Activated CD8-positive, alpha-beta T cell treated with anti-CD3 and anti-CD28 coated beads, Interleukin-2, amount 10 ng/mL, durations not matched to agents 7 days and 5 days (primary cell): ENCODE measurements at regions not wholly inside any gene's neighbourhood (a gene's known extent, or its start where the extent isn't known, plus 50 kb on each side); places are given as distances from the start of the nearest gene placed in this dataset.

ENCODE experiments used
- ATAC-seq: fragments of 150-1000 bp; cut with Tn5 transposase; one replicate; pipeline ENCODE4 v1.10.0; 2021; ENCODE audit warnings: moderate library complexity
- CTCF ChIA-PET: fragments of 350-600 bp; sonication (Branson Sonifier 250); formaldehyde crosslinking; loops from one replicate; lab custom pipeline; 2021; ENCODE audit warnings: antibody characterized with exemption; lab: Charles Lee
- POLR2A ChIA-PET: fragments of 350-600 bp; sonication (Branson Sonifier 250); formaldehyde crosslinking; loops from one replicate; lab custom pipeline; 2021; ENCODE audit warnings: antibody characterized with exemption; lab: Charles Lee
- DNase-seq: peaks from one replicate; pipeline ENCODE4 v3.0.0-alpha.2; 2020
- H3K27ac Mint-ChIP-seq: one replicate; pipeline ENCODE4 v1.8.0; 2021; ENCODE audit warnings: mild to moderate bottlenecking, mixed read lengths
- H3K27me3 Mint-ChIP-seq: one replicate; pipeline ENCODE4 v1.8.0; 2021; ENCODE audit warnings: low read depth, mixed read lengths
- H3K36me3 Mint-ChIP-seq: one replicate; pipeline ENCODE4 v1.8.0; 2021; ENCODE audit warnings: low read depth, mixed read lengths
- H3K4me1 Mint-ChIP-seq: one replicate; pipeline ENCODE4 v1.8.0; 2021; ENCODE audit warnings: low read depth, mixed read lengths
- H3K4me3 Mint-ChIP-seq: one replicate; pipeline ENCODE4 v1.8.0; 2021; ENCODE audit warnings: mild to moderate bottlenecking, mixed read lengths
- H3K9me3 Mint-ChIP-seq: one replicate; pipeline ENCODE4 v1.8.0; 2022; ENCODE audit warnings: mixed read lengths; ENCODE audit not compliant: insufficient read depth

DNA sequence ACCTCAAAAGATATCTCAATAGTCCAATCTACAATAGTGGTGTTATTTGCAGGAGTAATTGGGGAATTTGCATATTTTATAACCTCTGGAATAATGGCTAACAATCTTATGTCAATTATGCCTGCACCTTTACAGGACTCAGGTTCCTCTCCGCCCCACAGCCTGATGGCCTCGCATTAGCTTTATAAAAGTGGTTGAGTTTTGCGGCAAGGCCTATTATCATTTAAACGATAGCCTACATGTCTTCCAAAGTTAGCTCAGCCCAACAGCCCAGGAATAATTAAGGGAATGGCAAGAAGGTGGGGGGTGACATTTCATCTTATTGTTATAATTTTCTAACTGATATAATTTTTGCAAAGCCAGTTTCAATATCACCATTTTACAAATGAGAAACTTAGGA, 97.3 kb downstream of the RTP4 start:
- Mint-ChIP-seq H3K27me3 (peaks cover 7% of the 10 kb centered on the region), H3K36me3 (no peaks in the 10 kb centered on the region)

DNA sequence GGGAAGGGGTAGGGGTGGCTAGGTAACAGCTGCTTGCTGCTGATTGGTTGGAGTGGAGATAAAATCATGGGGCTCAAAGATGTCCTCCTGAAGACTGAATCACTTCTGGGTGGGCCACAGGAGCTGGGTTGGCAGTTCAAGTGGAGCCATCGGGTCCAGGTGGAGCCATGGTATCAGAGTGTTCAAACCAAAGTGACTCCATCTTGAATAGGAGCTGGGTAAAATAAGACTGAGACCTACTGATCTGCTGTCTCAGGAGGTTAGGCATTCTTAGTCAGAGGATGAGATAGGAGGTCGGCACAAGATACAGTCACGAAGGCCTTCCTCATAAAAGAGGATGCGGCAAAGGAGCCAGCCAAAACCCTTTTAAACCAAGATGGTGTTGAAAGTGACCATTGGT, 96.5 kb downstream of the RTP4 start:
- no peak overlapping the region for H3K4me3 Mint-ChIP-seq
- ChIA-PET CTCF (no interaction called here), POLR2A (interaction anchor here (0.5 kb wide), 1 partner anchor 20 kb away, joined by 3 read pairs; no protein-coding TSS in a partner anchor)
- ATAC-seq = no peak
- DNase-seq = no peak
- H3K9me3 Mint-ChIP-seq = no peaks in the 10 kb centered on the region
- no peak overlapping the region for H3K27ac Mint-ChIP-seq
- no peaks in the 10 kb centered on the region for H3K36me3 Mint-ChIP-seq
- H3K27me3 Mint-ChIP-seq = peaks cover 7% of the 10 kb centered on the region
- no peaks in the 10 kb centered on the region for H3K4me1 Mint-ChIP-seq

More for the DNA sequence above, 97.3 kb downstream of the RTP4 start:
- Mint-ChIP-seq H3K27ac (no peak overlapping the region), H3K4me1 (no peaks in the 10 kb centered on the region), H3K4me3 (no peak overlapping the region), H3K9me3 (no peaks in the 10 kb centered on the region)
- ATAC-seq = no peak
- ChIA-PET CTCF (interaction anchor here (0.7 kb wide), 1 partner anchor 8 kb away, joined by 3 read pairs; no protein-coding TSS in a partner anchor), POLR2A (no interaction called here)
- no peak for DNase-seq

DNA sequence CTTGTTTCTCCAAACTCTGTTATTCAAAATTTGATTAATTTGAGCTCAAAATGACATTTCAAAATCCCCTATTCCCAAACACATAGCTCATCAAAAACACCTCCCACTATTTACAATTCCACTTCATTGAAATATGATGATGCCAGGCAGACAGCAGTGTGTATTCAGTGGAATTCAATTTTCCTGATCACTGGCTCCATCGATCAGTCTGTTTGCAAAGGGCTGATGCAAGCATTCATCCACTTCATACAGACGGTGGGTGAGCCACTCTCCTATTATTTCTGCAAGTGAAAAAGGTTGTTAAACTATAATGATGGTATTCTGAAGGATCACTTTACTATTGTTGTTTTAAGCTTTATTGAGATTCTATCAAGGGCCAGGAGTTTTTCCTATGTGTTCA, 90.7 kb downstream of the RTP4 start:
- CTCF ChIA-PET = no interaction called here
- ATAC-seq = no peak

DNA sequence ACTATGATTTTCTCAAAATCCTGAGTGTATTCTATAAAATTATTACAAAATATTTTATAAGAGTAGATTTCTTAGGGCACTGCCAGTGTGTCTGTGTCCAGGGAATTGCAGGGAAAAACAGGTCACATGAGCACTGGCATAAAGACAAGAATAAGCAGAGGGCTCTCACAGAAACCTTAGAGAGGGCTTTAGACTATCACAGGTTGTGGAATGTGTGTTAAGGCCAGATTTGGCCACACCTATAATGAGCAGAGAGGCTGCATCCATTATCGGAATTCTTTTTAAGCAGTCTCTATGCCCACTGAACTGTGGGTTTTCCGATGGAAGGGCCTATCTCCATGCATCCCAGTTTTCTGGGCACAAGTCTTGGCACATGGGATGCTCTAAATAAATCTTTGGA, 90.2 kb downstream of the RTP4 start:
- POLR2A ChIA-PET = no interaction called here
- Mint-ChIP-seq H3K36me3 (no peaks in the 10 kb centered on the region), H3K27me3 (peaks cover 22% of the 10 kb centered on the region), H3K9me3 (no peaks in the 10 kb centered on the region), H3K27ac (no peak overlapping the region), H3K4me3 (no peak overlapping the region), H3K4me1 (no peaks in the 10 kb centered on the region)
- CTCF ChIA-PET = no interaction called here
- DNase-seq (no peak), ATAC-seq (no peak)

More for the DNA sequence above, 90.7 kb downstream of the RTP4 start:
- Mint-ChIP-seq H3K9me3 (no peaks in the 10 kb centered on the region), H3K36me3 (no peaks in the 10 kb centered on the region), H3K4me1 (no peaks in the 10 kb centered on the region), H3K4me3 (no peak overlapping the region), H3K27me3 (peaks cover 21% of the 10 kb centered on the region), H3K27ac (no peak overlapping the region)
- DNase-seq = no peak
- POLR2A ChIA-PET = no interaction called here

DNA sequence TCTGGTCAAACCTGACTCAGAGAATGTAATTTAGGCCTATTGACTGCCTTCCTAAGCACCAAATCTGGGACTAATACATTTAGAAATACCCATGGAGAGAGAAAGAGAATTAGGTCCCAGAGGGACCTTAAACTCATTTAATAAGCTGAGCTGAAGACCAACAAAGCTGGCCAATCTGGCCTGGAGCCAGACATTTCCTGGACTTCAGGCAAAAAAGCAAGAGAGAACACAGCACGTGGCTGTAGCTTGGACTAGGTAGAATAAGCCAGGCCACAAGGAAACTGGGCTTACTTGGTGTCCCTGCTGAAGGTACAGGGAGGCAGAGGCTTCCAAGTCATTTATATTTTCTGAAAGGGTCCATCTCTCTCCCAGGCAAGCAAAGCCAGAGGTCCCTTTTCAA, 88.1 kb downstream of the RTP4 start:
- DNase-seq (no peak), ATAC-seq (no peak)
- Mint-ChIP-seq H3K4me3 (no peak overlapping the region), H3K9me3 (no peaks in the 10 kb centered on the region), H3K4me1 (no peaks in the 10 kb centered on the region), H3K27me3 (peaks cover 18% of the 10 kb centered on the region), H3K36me3 (no peaks in the 10 kb centered on the region), H3K27ac (no peak overlapping the region)
- POLR2A ChIA-PET = no interaction called here
- CTCF ChIA-PET = interaction anchor here (1.5 kb wide), 1 partner anchor 223 kb away, joined by 5 read pairs; no protein-coding TSS in a partner anchor

DNA sequence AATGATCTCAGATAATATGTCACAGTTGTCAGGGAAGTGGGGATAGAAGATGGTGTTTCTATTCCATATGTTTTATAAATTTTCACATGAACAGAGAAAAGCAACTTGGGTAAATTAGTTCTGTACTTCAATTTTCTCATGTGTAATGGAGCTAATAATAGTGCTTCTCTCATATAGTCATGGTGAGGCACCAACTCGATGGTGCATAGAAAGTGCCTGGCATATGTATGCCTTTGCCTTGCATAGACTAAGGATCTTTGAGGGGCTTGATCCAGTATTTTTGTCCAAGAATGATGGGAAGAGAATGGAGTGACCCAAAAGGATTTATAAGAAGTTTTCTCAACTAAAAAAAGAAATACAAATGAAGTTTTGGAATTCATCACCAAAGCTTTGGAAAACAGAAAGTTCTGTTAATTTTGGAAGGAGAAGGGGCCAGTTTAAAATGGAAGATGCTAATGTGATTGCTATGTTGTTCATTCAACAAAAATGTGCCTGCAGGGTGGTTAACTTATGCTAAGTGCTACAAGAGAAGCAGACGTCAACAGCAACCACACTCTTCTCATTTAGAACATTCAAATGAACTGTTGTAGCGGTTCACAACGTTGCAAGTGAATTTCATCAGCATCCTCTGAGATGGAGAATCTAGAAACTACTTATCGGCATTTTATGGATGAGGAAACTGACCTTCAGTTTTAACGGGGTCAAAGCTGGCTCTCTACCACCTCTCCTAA, 86.1 kb downstream of the RTP4 start:
- no peaks in the 10 kb centered on the region for H3K36me3 Mint-ChIP-seq
- no peak overlapping the region for H3K4me3 Mint-ChIP-seq
- no peak for DNase-seq
- no peaks in the 10 kb centered on the region for H3K4me1 Mint-ChIP-seq
- no peaks in the 10 kb centered on the region for H3K9me3 Mint-ChIP-seq
- ChIA-PET CTCF (interaction anchor here (0.7 kb wide), 1 partner anchor 172 kb away, joined by 4 read pairs; no protein-coding TSS in a partner anchor), POLR2A (no interaction called here)
- H3K27ac Mint-ChIP-seq = no peak overlapping the region
- ATAC-seq = no peak
- peaks cover 18% of the 10 kb centered on the region for H3K27me3 Mint-ChIP-seq

DNA sequence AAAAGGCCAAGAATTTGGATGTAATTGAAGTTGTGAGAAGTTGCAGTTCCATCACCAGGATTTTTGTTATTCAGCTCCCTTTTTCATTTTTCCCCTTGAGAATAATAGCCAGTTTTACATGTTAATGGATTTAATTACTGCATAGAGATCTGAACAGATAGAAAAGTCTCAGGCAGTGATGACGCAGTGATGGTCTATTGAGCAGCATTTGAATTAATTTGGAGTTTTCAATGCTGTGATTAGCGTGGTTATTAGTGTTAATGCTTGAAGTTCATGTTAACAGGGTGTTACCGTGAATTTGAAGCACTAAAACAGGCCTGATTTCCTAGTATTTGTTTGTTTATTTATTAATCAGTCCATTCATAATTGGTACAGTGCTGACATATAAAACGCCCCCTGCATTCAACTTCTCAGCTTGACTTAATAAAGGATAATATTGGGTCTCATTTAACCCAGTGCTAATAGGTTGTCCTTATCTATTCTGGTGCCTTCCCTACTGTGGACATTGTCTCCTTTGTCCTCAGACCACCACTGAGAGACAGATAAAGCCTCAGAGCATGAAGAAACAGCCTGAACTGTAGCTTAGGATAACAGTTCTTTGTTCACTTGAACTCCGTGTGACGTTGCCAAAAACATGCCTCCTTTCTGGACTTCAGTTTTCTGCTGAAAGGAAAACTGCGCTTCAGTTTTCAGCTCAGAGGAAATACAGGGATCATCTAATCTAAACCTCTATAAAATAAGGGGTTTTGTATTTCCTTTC, 82.4 kb downstream of the RTP4 start:
- ChIA-PET POLR2A (no interaction called here), CTCF (interaction anchor here (1.0 kb wide), 1 partner anchor 165 kb away, joined by 4 read pairs; no protein-coding TSS in a partner anchor)
- Mint-ChIP-seq H3K4me3 (no peak overlapping the region), H3K9me3 (no peaks in the 10 kb centered on the region), H3K27me3 (peaks cover 6% of the 10 kb centered on the region), H3K4me1 (no peaks in the 10 kb centered on the region), H3K36me3 (no peaks in the 10 kb centered on the region), H3K27ac (no peak overlapping the region)
- ATAC-seq (no peak), DNase-seq (no peak)

DNA sequence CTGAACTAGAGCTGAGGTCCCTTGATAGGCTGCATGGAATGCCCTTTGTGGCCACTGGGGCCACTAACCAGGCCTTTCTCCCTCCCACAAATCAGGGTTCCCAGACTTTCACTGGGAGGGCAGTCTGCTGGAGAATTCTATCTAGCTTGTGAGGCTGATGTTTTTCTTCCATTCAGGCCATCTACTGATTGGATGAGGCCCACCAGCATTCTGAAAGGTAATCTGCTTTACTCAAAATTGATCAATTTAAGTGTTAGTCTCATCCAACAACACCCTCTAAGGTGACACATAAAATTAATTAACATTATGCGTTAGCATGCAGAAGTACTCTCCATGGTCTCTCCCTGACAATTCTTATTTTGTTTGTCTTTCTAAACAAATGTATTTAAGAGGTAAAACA, 80.5 kb downstream of the RTP4 start:
- DNase-seq = no peak
- no peaks in the 10 kb centered on the region for H3K9me3 Mint-ChIP-seq
- no peak overlapping the region for H3K4me3 Mint-ChIP-seq
- CTCF ChIA-PET = no interaction called here
- peaks cover 2% of the 10 kb centered on the region for H3K27me3 Mint-ChIP-seq
- H3K36me3 Mint-ChIP-seq = no peaks in the 10 kb centered on the region
- POLR2A ChIA-PET = interaction anchor here (0.9 kb wide), 1 partner anchor 129 kb away, joined by 3 read pairs; no protein-coding TSS in a partner anchor
- no peak overlapping the region for H3K27ac Mint-ChIP-seq
- ATAC-seq = no peak
- no peaks in the 10 kb centered on the region for H3K4me1 Mint-ChIP-seq

DNA sequence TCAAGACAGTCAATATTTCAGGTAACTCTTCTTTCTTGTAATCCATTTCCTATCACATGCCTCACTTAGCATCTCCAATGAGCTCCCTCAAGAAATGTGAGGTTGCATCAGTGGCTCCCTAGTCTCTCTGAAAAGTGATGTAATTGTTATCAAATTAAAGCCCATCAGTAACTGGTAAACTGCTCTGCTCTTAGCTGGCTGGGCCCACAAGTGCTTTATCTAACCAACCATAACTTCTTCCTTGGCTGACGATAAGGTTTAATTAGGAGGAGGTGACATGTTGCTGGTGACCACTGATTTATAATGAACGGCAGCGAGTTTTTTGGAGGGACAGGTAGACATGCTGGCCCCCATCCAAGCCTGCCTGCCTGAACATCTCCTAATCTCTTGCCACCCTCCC, 79.6 kb downstream of the RTP4 start:
- ChIA-PET CTCF (interaction anchor here (1.5 to 2.3 kb wide), 2 partner anchors 128 to 131 kb away, joined by 3 to 7 read pairs; no protein-coding TSS in a partner anchor), POLR2A (interaction anchor here (0.9 kb wide), 1 partner anchor 128 kb away, joined by 3 read pairs; no protein-coding TSS in a partner anchor)
- H3K4me1 Mint-ChIP-seq = no peaks in the 10 kb centered on the region
- peaks cover 4% of the 10 kb centered on the region for H3K27me3 Mint-ChIP-seq
- no peak overlapping the region for H3K4me3 Mint-ChIP-seq
- ATAC-seq = no peak
- no peaks in the 10 kb centered on the region for H3K36me3 Mint-ChIP-seq
- DNase-seq = no peak
- H3K9me3 Mint-ChIP-seq = no peaks in the 10 kb centered on the region
- no peak overlapping the region for H3K27ac Mint-ChIP-seq

DNA sequence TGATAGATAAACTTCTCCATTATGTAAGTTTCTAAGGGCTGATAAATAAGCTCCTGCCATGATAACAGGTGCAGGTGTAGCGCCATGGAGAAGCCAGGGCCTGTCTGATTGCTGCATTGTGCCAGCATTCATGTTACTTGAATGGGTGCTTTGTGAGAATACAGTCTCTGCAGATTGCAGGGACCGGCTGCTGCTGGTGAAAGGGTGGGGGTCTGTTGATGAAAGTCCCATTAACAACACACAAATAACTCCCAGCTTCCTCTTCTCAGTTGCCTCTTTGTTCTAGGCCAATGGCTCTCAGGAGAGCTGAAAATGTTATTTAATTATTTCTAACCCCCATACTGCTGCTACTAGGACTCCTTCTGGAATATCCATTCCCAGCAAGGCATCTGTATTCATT, 77.2 kb downstream of the RTP4 start:
- no peak overlapping the region for H3K27ac Mint-ChIP-seq
- no peak for DNase-seq
- CTCF ChIA-PET = no interaction called here
- peaks cover 4% of the 10 kb centered on the region for H3K27me3 Mint-ChIP-seq
- H3K4me3 Mint-ChIP-seq = no peak overlapping the region
- ATAC-seq = no peak
- H3K9me3 Mint-ChIP-seq = no peaks in the 10 kb centered on the region
- H3K4me1 Mint-ChIP-seq = no peaks in the 10 kb centered on the region
- no peaks in the 10 kb centered on the region for H3K36me3 Mint-ChIP-seq
- POLR2A ChIA-PET = no interaction called here

DNA sequence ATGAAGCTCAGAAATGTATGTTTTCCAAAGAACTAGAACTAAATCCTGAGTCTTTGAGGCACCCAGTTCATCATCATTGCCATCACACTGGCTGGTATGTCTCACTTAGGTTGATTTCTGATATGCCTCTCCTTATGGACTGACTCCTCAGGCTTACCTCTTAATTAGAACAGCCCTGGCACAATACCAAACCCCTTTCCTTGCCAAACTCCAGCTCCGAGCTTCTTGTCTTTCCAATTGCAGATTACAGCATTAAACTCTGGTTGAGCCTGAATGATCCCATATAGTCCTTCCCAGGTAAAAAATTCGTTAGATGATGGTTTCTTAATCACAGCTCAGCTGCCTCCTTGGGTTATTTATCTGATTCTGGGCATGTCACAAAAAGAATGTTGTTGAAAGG, 66.3 kb downstream of the RTP4 start:
- DNase-seq (no peak), ATAC-seq (no peak)
- H3K27me3 Mint-ChIP-seq = peaks cover 13% of the 10 kb centered on the region
- CTCF ChIA-PET = no interaction called here
- no peak overlapping the region for H3K4me3 Mint-ChIP-seq
- H3K9me3 Mint-ChIP-seq = no peaks in the 10 kb centered on the region
- no peaks in the 10 kb centered on the region for H3K4me1 Mint-ChIP-seq
- POLR2A ChIA-PET = no interaction called here
- H3K27ac Mint-ChIP-seq = no peak overlapping the region
- H3K36me3 Mint-ChIP-seq = no peaks in the 10 kb centered on the region

DNA sequence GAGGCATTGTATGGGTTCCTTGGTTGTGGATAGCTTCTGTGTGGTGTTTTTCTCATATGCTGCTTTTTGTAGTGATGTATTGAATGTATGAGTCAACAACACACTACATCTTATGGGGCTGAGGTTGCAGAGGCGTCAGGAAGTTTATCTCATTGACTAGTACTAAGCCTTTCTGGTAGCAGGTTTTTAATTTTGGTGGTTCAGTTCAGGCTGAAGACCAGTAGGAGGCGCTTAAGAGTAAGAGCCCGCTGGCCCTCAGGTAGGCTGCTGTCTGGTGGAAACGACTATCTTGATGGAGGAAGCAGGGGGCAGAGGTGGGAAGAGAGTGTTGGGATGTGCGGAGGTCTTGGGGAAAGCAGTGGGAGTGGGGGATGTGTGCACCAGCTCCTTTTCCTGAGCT, 62.4 kb downstream of the RTP4 start:
- H3K27ac Mint-ChIP-seq = no peak overlapping the region
- H3K4me1 Mint-ChIP-seq = no peaks in the 10 kb centered on the region
- POLR2A ChIA-PET = no interaction called here
- ATAC-seq = no peak
- CTCF ChIA-PET = interaction anchor here (0.6 kb wide), 1 partner anchor 1964 kb away, joined by 3 read pairs; no protein-coding TSS in a partner anchor
- DNase-seq = no peak
- no peaks in the 10 kb centered on the region for H3K9me3 Mint-ChIP-seq
- H3K4me3 Mint-ChIP-seq = no peak overlapping the region
- H3K27me3 Mint-ChIP-seq = peaks cover 11% of the 10 kb centered on the region
- no peaks in the 10 kb centered on the region for H3K36me3 Mint-ChIP-seq
